Neural progenitor cell (in vitro differentiated cells): ENCODE measurements at regions not wholly inside any gene's neighbourhood (a gene's known extent, or its start where the extent isn't known, plus 50 kb on each side); places are given as distances from the start of the nearest gene placed in this dataset.

ENCODE experiments used
- EZH2 ChIP-seq: fragments of 200-600 bp; sonication (generic); IDR thresholded peaks from 2 replicates; pipeline ENCODE4 v1.6.1; 2017; ENCODE audit warnings: antibody characterized with exemption, mild to moderate bottlenecking, moderate library complexity
- TF ChIP-seq, protein P1 (sequence below): fragments of 200-600 bp; sonication (generic); IDR thresholded peaks from 2 replicates; pipeline ENCODE4 v1.5.1; 2017; ENCODE audit warnings: antibody characterized with exemption, mild to moderate bottlenecking

DNA sequence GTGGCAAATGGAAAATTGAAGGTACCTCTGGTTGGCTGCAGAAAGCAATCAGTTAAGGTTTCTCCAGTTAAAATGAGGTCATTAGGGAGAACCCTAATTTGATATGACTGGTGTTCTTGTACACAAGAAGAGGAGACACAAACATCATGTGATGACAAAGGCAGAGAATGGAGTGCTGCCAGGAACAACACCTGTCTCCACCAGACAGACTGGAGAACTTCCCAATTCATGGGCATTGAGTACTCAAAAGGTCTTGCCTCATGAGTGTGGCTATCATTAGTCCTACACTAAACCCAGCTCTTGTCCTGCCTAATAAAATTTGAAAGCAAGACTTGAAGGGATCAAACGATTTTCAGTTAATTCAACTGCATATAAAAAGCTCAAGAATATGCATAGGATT lies 152.6 kb downstream of the PTPN20 start:
- TF ChIP-seq EZH2, result no peak
- TF ChIP-seq, protein P1, sequence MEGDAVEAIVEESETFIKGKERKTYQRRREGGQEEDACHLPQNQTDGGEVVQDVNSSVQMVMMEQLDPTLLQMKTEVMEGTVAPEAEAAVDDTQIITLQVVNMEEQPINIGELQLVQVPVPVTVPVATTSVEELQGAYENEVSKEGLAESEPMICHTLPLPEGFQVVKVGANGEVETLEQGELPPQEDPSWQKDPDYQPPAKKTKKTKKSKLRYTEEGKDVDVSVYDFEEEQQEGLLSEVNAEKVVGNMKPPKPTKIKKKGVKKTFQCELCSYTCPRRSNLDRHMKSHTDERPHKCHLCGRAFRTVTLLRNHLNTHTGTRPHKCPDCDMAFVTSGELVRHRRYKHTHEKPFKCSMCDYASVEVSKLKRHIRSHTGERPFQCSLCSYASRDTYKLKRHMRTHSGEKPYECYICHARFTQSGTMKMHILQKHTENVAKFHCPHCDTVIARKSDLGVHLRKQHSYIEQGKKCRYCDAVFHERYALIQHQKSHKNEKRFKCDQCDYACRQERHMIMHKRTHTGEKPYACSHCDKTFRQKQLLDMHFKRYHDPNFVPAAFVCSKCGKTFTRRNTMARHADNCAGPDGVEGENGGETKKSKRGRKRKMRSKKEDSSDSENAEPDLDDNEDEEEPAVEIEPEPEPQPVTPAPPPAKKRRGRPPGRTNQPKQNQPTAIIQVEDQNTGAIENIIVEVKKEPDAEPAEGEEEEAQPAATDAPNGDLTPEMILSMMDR, result no peak
